K562 (cell line): ENCODE measurements at regions not wholly inside any gene's neighbourhood (a gene's known extent, or its start where the extent isn't known, plus 50 kb on each side); places are given as distances from the start of the nearest gene placed in this dataset.

Experiments
- ATAC-seq: fragments of 200-7000 bp; cut with Tn5 transposase; 3 replicates; pipeline ENCODE4 v1.9.1; 2020; ENCODE audit warnings: moderate library complexity
- BruUV-seq: library from RNA; stranded (reverse); fragments of 400-500 nt; replicated peaks from 2 replicates; lab custom pipeline; 2021; lab: Mats Ljungman, UMichigan
- CTCF ChIA-PET: fragments of 300-600 bp; formaldehyde crosslinking; extraction: SDS; loops from one replicate; lab custom pipeline; 2021; ENCODE audit warnings: low intra/inter-chr PET ratio; lab: Yijun Ruan, JAX
- POLR2A ChIA-PET: fragments of 300-600, 350-650 bp; sonication (Branson Sonifier 250); formaldehyde crosslinking; extraction: SDS; loops from one replicate; lab custom pipeline; 2021; ENCODE audit warnings: antibody characterized with exemption, inconsistent platforms; lab: Yijun Ruan, JAX
- DNase-seq, 4 experiments: peaks; one replicate each; pipeline versions ENCODE4 v3.0.0 to v3.0.0-alpha.2; 2011 to 2018; ENCODE audit warnings: low spot score in 3 of 4, mixed read lengths in 3 of 4; ENCODE audit errors: extremely low read depth in 1 of 4
- FAIRE-seq: peaks from 2 replicates; lab custom pipeline; 2011; peaks lifted over from hg19 to GRCh38; lab: Jason Lieb, UNC
- H2AFZ ChIP-seq: 2 replicates; pipeline ENCODE4 v1.6.0; 2011; ENCODE audit warnings: low read depth, low read length, control low read depth, inconsistent platforms
- H3K27ac ChIP-seq: fragments of 200-600 bp; 3 replicates; pipeline ENCODE4 v1.8.0; 2011; ENCODE audit warnings: low read depth, mild to moderate bottlenecking, control low read depth, inconsistent platforms, low read length, moderate library complexity, mixed read lengths; ENCODE audit errors: extremely low read depth
- H3K27me3 ChIP-seq, 2 experiments: fragments of 300-600 bp in 1 of 2; 2 replicates in 1 of 2; 3 replicates in 1 of 2; pipeline versions ENCODE4 v1.6.0 to v1.8.0; 2011; ENCODE audit warnings: inconsistent platforms in 2 of 2, low read length in 2 of 2, mild to moderate bottlenecking in 1 of 2, mixed read lengths in 1 of 2, moderate library complexity in 1 of 2; ENCODE audit not compliant: control insufficient read depth in 2 of 2, insufficient read depth in 2 of 2
- H3K36me3 ChIP-seq: fragments of 300-600 bp; 3 replicates; pipeline ENCODE4 v1.8.0; 2011; ENCODE audit warnings: mild to moderate bottlenecking, low read length, inconsistent platforms; ENCODE audit not compliant: control insufficient read depth, insufficient read depth
- H3K4me1 ChIP-seq, 2 experiments: fragments of 200-600 bp in 1 of 2; replicated peaks in 1 of 2; 2 replicates in 1 of 2; 3 replicates in 1 of 2; pipeline versions ENCODE4 v1.5.1 to v1.8.0; 2011; ENCODE audit warnings: inconsistent platforms in 2 of 2, low read length in 2 of 2, mild to moderate bottlenecking in 1 of 2, mixed read lengths in 1 of 2, moderate library complexity in 1 of 2; ENCODE audit not compliant: control insufficient read depth in 2 of 2, insufficient read depth in 2 of 2
- H3K4me2 ChIP-seq: 2 replicates; pipeline ENCODE4 v1.6.1; 2011; ENCODE audit warnings: low read length, control low read depth, inconsistent platforms, mixed read lengths; ENCODE audit not compliant: insufficient read depth
- H3K4me3 ChIP-seq: fragments of 200-600 bp; sonication (generic), shearing (Covaris generic); 2 replicates; pipeline ENCODE4 v1.5.1; 2016; ENCODE audit warnings: control low read depth, inconsistent platforms
- H3K79me2 ChIP-seq: fragments of 200-600 bp; 3 replicates; pipeline ENCODE4 v1.8.0; 2011; ENCODE audit warnings: low read length, inconsistent platforms; ENCODE audit not compliant: control insufficient read depth, insufficient read depth
- H3K9ac ChIP-seq, 2 experiments: 2 replicates each; pipeline versions ENCODE4 v1.6.0 to v1.6.1; 2011; ENCODE audit warnings: low read depth in 2 of 2, low read length in 2 of 2, control low read depth in 1 of 2, inconsistent platforms in 1 of 2, mild to moderate bottlenecking in 1 of 2, mixed read lengths in 1 of 2; ENCODE audit not compliant: insufficient read depth in 1 of 2
- H3K9me1 ChIP-seq: one replicate; pipeline ENCODE4 v1.6.0; 2011; ENCODE audit warnings: inconsistent platforms, mild to moderate bottlenecking, low read length, moderate library complexity; ENCODE audit not compliant: control insufficient read depth, insufficient read depth
- H3K9me3 ChIP-seq: replicated peaks from 2 replicates; pipeline ENCODE4 v1.5.1; 2011; ENCODE audit warnings: low read depth, low read length, inconsistent platforms; ENCODE audit not compliant: control insufficient read depth, insufficient read depth
- H4K20me1 ChIP-seq: replicated peaks from 2 replicates; pipeline ENCODE4 v1.6.1; 2011; ENCODE audit warnings: low read length, inconsistent platforms, mixed read lengths; ENCODE audit not compliant: control insufficient read depth, insufficient read depth
- CEBPZ ChIP-seq: fragments of 150-350 bp; IDR thresholded peaks from 2 replicates; pipeline ENCODE4 v1.6.1; 2014; ENCODE audit warnings: low read depth, mild to moderate bottlenecking, low read length, borderline replicate concordance
- E2F8 ChIP-seq: fragments of 450-650 bp; IDR thresholded peaks from 2 replicates; pipeline ENCODE4 v1.7.1; 2018; ENCODE audit warnings: mild to moderate bottlenecking, low read depth; ENCODE audit not compliant: partially characterized antibody
- KLF13 ChIP-seq: fragments of 450-650 bp; IDR thresholded peaks from 2 replicates; pipeline ENCODE4 v1.6.1; 2016; ENCODE audit warnings: missing genetic modification characterization, low read depth, mild to moderate bottlenecking, missing compliant biosample characterization, moderate library complexity, borderline replicate concordance
- STAT5B ChIP-seq: fragments of 250-450 bp; sonication (Bioruptor Pico); IDR thresholded peaks from 2 replicates; pipeline ENCODE4 v1.8.0; 2021; ENCODE audit warnings: mild to moderate bottlenecking, inconsistent platforms
- ZEB2 ChIP-seq: fragments of 450-650 bp; IDR thresholded peaks from 2 replicates; pipeline ENCODE4 v1.6.1; 2016
- ZKSCAN8 ChIP-seq: fragments of 200-800 bp; sonication (Bioruptor generic); IDR thresholded peaks from 2 replicates; pipeline ENCODE4 v1.6.1; 2016; ENCODE audit warnings: missing genetic modification characterization, missing compliant biosample characterization
- WGBS: fragments of 100-300 bp; shearing (Covaris generic); methylation state at CpG from one replicate; pipeline ENCODE4 v1.1.6; 2016; ENCODE audit warnings: low coverage, mixed read lengths; ENCODE audit not compliant: insufficient coverage; ENCODE audit errors: missing lambda C conversion rate; 5-methylcytosine and 5-hydroxymethylcytosine counted together
- in situ Hi-C: fragments of 300-500 bp; cut with MboI; formaldehyde crosslinking; loops from 4 replicates; pipeline ENCODE4 v1.15.0; 2018; ENCODE audit warnings: inconsistent platforms, mixed read lengths
- intact Hi-C: fragments of 100-400 bp; cut with micrococcal nuclease; formaldehyde crosslinking; loops from 2 replicates; pipeline ENCODE4 v1.14.2; 2022
- TF ChIP-seq, protein P1 (sequence below): fragments of 450-650 bp; IDR thresholded peaks from 2 replicates; pipeline ENCODE4 v1.6.1; 2016; ENCODE audit warnings: low read depth

DNA sequence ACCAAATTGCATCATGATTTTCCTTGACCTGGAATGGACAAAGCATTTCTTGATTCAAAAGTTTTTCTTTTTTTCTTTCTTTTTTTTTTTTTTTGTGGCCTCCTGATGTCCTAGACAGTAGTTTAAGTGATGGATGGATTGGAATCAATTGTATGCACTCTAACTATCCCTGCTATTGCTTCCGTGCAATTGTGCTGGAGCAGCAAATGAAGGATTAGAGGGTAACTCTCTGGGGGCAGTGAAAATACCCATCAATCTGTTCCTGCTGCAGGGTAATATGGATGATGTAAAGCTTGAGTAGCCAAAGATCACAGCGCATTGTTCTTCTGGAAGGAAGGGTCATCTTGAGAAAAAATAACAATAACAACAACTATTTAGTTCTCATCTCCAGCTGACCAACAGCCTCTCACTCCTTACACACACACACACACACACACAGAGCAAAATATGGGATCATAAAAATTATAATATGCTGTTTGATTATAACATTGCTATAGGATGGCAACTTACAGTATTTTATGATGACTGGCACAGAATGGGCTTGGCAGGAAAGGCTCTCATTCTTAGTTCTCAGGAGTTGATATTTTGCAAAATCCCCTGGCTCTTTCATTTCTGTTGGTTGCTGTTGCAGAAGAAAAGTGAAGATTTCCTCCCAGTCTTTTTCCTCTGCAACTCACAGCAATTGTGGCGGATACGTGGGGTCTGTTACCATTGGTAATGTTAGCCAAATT is 160.9 kb upstream of the DMAC1 start:
- Histone ChIP-seq H3K4me3 (no peak overlapping the region), H3K4me1 (no peaks in the 10 kb centered on the region), H3K9me3 (no peaks in the 10 kb centered on the region), H3K9ac (no peak overlapping the region), H3K4me2 (no peak overlapping the region), H3K9me1 (no peaks in the 10 kb centered on the region), H3K27me3 (no peaks in the 10 kb centered on the region), H3K27ac (no peak overlapping the region), H3K79me2 (no peaks in the 10 kb centered on the region), H4K20me1 (no peaks in the 10 kb centered on the region), H3K36me3 (no peaks in the 10 kb centered on the region), H2AFZ (no peak overlapping the region)
- DNase-seq (no peak), FAIRE-seq (no peak), ATAC-seq (no peak)
- in situ Hi-C loops: no loop called here
- ChIA-PET POLR2A (no interaction called here), CTCF (no interaction called here)
- 4% methylated on average over 4 of the region's 4 CpGs for WGBS
- no TSS peak for BruUV-seq
- intact Hi-C loops: no loop called here
- TF ChIP-seq E2F8 (no peak), STAT5B (no peak), CEBPZ (no peak), ZEB2 (no peak), KLF13 (tag) (no peak), ZKSCAN8 (CRISPR knock-in tag) (no peak)
- TF ChIP-seq, protein P1, sequence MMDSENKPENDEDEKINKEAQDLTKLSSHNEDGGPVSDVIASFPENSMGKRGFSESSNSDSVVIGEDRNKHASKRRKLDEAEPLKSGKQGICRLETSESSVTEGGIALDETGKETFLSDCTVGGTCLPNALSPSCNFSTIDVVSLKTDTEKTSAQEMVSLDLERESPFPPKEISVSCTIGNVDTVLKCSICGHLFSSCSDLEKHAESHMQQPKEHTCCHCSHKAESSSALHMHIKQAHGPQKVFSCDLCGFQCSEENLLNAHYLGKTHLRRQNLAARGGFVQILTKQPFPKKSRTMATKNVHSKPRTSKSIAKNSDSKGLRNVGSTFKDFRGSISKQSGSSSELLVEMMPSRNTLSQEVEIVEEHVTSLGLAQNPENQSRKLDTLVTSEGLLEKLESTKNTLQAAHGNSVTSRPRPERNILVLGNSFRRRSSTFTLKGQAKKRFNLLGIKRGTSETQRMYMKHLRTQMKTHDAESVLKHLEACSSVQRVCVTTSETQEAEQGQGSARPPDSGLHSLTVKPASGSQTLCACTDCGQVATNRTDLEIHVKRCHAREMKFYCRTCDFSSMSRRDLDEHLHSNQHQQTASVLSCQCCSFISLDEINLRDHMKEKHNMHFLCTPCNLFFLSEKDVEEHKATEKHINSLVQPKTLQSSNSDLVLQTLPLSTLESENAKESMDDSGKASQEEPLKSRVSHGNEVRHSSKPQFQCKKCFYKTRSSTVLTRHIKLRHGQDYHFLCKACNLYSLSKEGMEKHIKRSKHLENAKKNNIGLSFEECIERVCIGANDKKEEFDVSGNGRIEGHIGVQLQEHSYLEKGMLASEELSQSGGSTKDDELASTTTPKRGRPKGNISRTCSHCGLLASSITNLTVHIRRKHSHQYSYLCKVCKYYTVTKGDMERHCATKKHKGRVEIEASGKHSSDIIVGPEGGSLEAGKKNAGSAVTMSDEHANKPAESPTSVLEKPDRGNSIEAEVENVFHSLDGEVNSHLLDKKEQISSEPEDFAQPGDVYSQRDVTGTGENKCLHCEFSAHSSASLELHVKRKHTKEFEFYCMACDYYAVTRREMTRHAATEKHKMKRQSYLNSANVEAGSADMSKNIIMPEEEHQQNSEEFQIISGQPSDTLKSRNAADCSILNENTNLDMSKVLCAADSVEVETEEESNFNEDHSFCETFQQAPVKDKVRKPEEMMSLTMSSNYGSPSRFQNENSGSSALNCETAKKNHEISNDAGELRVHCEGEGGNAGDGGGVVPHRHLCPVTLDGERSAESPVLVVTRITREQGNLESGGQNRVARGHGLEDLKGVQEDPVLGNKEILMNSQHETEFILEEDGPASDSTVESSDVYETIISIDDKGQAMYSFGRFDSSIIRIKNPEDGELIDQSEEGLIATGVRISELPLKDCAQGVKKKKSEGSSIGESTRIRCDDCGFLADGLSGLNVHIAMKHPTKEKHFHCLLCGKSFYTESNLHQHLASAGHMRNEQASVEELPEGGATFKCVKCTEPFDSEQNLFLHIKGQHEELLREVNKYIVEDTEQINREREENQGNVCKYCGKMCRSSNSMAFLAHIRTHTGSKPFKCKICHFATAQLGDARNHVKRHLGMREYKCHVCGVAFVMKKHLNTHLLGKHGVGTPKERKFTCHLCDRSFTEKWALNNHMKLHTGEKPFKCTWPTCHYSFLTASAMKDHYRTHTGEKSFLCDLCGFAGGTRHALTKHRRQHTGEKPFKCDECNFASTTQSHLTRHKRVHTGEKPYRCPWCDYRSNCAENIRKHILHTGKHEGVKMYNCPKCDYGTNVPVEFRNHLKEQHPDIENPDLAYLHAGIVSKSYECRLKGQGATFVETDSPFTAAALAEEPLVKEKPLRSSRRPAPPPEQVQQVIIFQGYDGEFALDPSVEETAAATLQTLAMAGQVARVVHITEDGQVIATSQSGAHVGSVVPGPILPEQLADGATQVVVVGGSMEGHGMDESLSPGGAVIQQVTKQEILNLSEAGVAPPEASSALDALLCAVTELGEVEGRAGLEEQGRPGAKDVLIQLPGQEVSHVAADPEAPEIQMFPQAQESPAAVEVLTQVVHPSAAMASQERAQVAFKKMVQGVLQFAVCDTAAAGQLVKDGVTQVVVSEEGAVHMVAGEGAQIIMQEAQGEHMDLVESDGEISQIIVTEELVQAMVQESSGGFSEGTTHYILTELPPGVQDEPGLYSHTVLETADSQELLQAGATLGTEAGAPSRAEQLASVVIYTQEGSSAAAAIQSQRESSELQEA: no peak
